ENCODE measurements at regions not wholly inside any gene's neighbourhood (a gene's known extent, or its start where the extent isn't known, plus 50 kb on each side); places are given as distances from the start of the nearest gene placed in this dataset.

GRCh38 chr15:95106801-95107200 lies 875.4 kb downstream of the MCTP2 start:
- Histone ChIP-seq H4K12ac (ENCODE audit: low read depth, low read length) (no peak overlapping the region), H3K9me3 (ENCODE audit: insufficient read depth, low read depth, low read length) (no peaks in the 10 kb centered on the region), H2BK120ac (ENCODE audit: insufficient read depth, low read length, poor library complexity) (no peak overlapping the region), H3K27ac (ENCODE audit: low read depth, low read length) (no peak overlapping the region), H3K27me3 (ENCODE audit: insufficient read depth, low read length) (no peaks in the 10 kb centered on the region), H2AK5ac (ENCODE audit: low read length) (no peak overlapping the region), H3K9ac (ENCODE audit: low read length) (no peak overlapping the region), H3K79me2 (ENCODE audit: control insufficient read depth, insufficient read depth, low read length, poor library complexity) (no peaks in the 10 kb centered on the region), H3K4me2 (ENCODE audit: low read length) (no peak overlapping the region), H3K4ac (ENCODE audit: low read depth, low read length) (no peak overlapping the region), H4K91ac (ENCODE audit: low read depth, low read length) (no peak overlapping the region), H4K8ac (ENCODE audit: low read depth, low read length) (no peak overlapping the region), H3K79me1 (ENCODE audit: low read length) (no peaks in the 10 kb centered on the region), H3K23ac (ENCODE audit: low read length) (no peak overlapping the region), H3K36me3 (ENCODE audit: control insufficient read depth in 1 of 2, insufficient read depth in 2 of 2, low read length in 2 of 2) (no peaks in the 10 kb centered on the region), H3K4me1 (ENCODE audit: control insufficient read depth in 1 of 2, insufficient read depth in 2 of 2, low read length in 2 of 2) (no peaks in the 10 kb centered on the region), H3K14ac (ENCODE audit: low read length) (no peak overlapping the region), H2BK12ac (ENCODE audit: low read length) (no peak overlapping the region), H3K18ac (ENCODE audit: low read length) (no peak overlapping the region), H2AFZ (ENCODE audit: insufficient read depth, low read length, poor library complexity) (no peak overlapping the region), H2BK5ac (ENCODE audit: low read depth, low read length, poor library complexity) (no peak overlapping the region), H3K4me3 (ENCODE audit: low read depth, low read length) (no peak overlapping the region)
- WGBS (ENCODE audit: extremely low coverage, insufficient coverage, insufficient read length) = no CpG with 5 or more reads among the region's 2 CpGs
- DNase-seq = no peak

- Histone ChIP-seq H3K27ac (ENCODE audit: low read depth, low read length) (no peak overlapping the region), H3K9ac (ENCODE audit: low read length) (no peak overlapping the region), H2BK120ac (ENCODE audit: insufficient read depth, low read length, poor library complexity) (no peak overlapping the region), H3K4ac (ENCODE audit: low read depth, low read length) (no peak overlapping the region), H3K79me1 (ENCODE audit: low read length) (no peaks in the 10 kb centered on the region), H3K9me3 (ENCODE audit: insufficient read depth, low read depth, low read length) (no peaks in the 10 kb centered on the region), H2AFZ (ENCODE audit: insufficient read depth, low read length, poor library complexity) (no peak overlapping the region), H2BK5ac (ENCODE audit: low read depth, low read length, poor library complexity) (no peak overlapping the region), H3K14ac (ENCODE audit: low read length) (no peak overlapping the region), H2AK5ac (ENCODE audit: low read length) (no peak overlapping the region), H3K4me2 (ENCODE audit: low read length) (no peak overlapping the region), H3K36me3 (ENCODE audit: control insufficient read depth in 1 of 2, insufficient read depth in 2 of 2, low read length in 2 of 2) (no peaks in the 10 kb centered on the region), H3K27me3 (ENCODE audit: insufficient read depth, low read length) (no peaks in the 10 kb centered on the region), H3K18ac (ENCODE audit: low read length) (no peak overlapping the region), H4K91ac (ENCODE audit: low read depth, low read length) (no peak overlapping the region), H3K4me3 (ENCODE audit: low read depth, low read length) (no peak overlapping the region), H3K23ac (ENCODE audit: low read length) (no peak overlapping the region), H3K4me1 (ENCODE audit: control insufficient read depth in 1 of 2, insufficient read depth in 2 of 2, low read length in 2 of 2) (no peaks in the 10 kb centered on the region), H4K8ac (ENCODE audit: low read depth, low read length) (no peak overlapping the region), H3K79me2 (ENCODE audit: control insufficient read depth, insufficient read depth, low read length, poor library complexity) (no peaks in the 10 kb centered on the region), H4K12ac (ENCODE audit: low read depth, low read length) (no peak overlapping the region), H2BK12ac (ENCODE audit: low read length) (no peak overlapping the region)
- no CpG with 5 or more reads among the region's 3 CpGs for WGBS (ENCODE audit: extremely low coverage, insufficient coverage, insufficient read length)
- no peak for DNase-seq
Measured at GRCh38 chr15:95108673-95109072, 877.3 kb downstream of the MCTP2 start.

GRCh38 chr15:95111969-95112368 lies 880.6 kb downstream of the MCTP2 start:
- Histone ChIP-seq H3K36me3 (ENCODE audit: control insufficient read depth in 1 of 2, insufficient read depth in 2 of 2, low read length in 2 of 2) (no peaks in the 10 kb centered on the region), H2BK12ac (ENCODE audit: low read length) (no peak overlapping the region), H3K4me2 (ENCODE audit: low read length) (no peak overlapping the region), H4K12ac (ENCODE audit: low read depth, low read length) (no peak overlapping the region), H3K79me1 (ENCODE audit: low read length) (no peaks in the 10 kb centered on the region), H2BK5ac (ENCODE audit: low read depth, low read length, poor library complexity) (no peak overlapping the region), H3K4me1 (ENCODE audit: control insufficient read depth in 1 of 2, insufficient read depth in 2 of 2, low read length in 2 of 2) (no peaks in the 10 kb centered on the region), H4K8ac (ENCODE audit: low read depth, low read length) (no peak overlapping the region), H4K91ac (ENCODE audit: low read depth, low read length) (no peak overlapping the region), H3K4ac (ENCODE audit: low read depth, low read length) (no peak overlapping the region), H3K9ac (ENCODE audit: low read length) (no peak overlapping the region), H3K27me3 (ENCODE audit: insufficient read depth, low read length) (no peaks in the 10 kb centered on the region), H3K9me3 (ENCODE audit: insufficient read depth, low read depth, low read length) (no peaks in the 10 kb centered on the region), H2AFZ (ENCODE audit: insufficient read depth, low read length, poor library complexity) (no peak overlapping the region), H3K27ac (ENCODE audit: low read depth, low read length) (no peak overlapping the region), H3K14ac (ENCODE audit: low read length) (no peak overlapping the region), H3K18ac (ENCODE audit: low read length) (no peak overlapping the region), H2BK120ac (ENCODE audit: insufficient read depth, low read length, poor library complexity) (no peak overlapping the region), H3K23ac (ENCODE audit: low read length) (no peak overlapping the region), H3K79me2 (ENCODE audit: control insufficient read depth, insufficient read depth, low read length, poor library complexity) (no peaks in the 10 kb centered on the region), H3K4me3 (ENCODE audit: low read depth, low read length) (no peak overlapping the region), H2AK5ac (ENCODE audit: low read length) (no peak overlapping the region)
- DNase-seq = no peak
- WGBS (ENCODE audit: extremely low coverage, insufficient coverage, insufficient read length) = no CpG with 5 or more reads among the region's 5 CpGs

GRCh38 chr15:95113041-95113440 lies 881.7 kb downstream of the MCTP2 start:
- no peak for DNase-seq
- Histone ChIP-seq H3K4me2 (ENCODE audit: low read length) (no peak overlapping the region), H3K9me3 (ENCODE audit: insufficient read depth, low read depth, low read length) (no peaks in the 10 kb centered on the region), H4K91ac (ENCODE audit: low read depth, low read length) (no peak overlapping the region), H3K79me1 (ENCODE audit: low read length) (no peaks in the 10 kb centered on the region), H4K12ac (ENCODE audit: low read depth, low read length) (no peak overlapping the region), H3K27me3 (ENCODE audit: insufficient read depth, low read length) (no peaks in the 10 kb centered on the region), H4K8ac (ENCODE audit: low read depth, low read length) (no peak overlapping the region), H2BK12ac (ENCODE audit: low read length) (no peak overlapping the region), H2AFZ (ENCODE audit: insufficient read depth, low read length, poor library complexity) (no peak overlapping the region), H3K79me2 (ENCODE audit: control insufficient read depth, insufficient read depth, low read length, poor library complexity) (no peaks in the 10 kb centered on the region), H2BK5ac (ENCODE audit: low read depth, low read length, poor library complexity) (no peak overlapping the region), H3K9ac (ENCODE audit: low read length) (no peak overlapping the region), H3K4ac (ENCODE audit: low read depth, low read length) (no peak overlapping the region), H3K14ac (ENCODE audit: low read length) (no peak overlapping the region), H3K36me3 (ENCODE audit: control insufficient read depth in 1 of 2, insufficient read depth in 2 of 2, low read length in 2 of 2) (no peaks in the 10 kb centered on the region), H2AK5ac (ENCODE audit: low read length) (no peak overlapping the region), H3K18ac (ENCODE audit: low read length) (no peak overlapping the region), H3K27ac (ENCODE audit: low read depth, low read length) (no peak overlapping the region), H3K4me3 (ENCODE audit: low read depth, low read length) (no peak overlapping the region), H3K23ac (ENCODE audit: low read length) (no peak overlapping the region), H2BK120ac (ENCODE audit: insufficient read depth, low read length, poor library complexity) (no peak overlapping the region), H3K4me1 (ENCODE audit: control insufficient read depth in 1 of 2, insufficient read depth in 2 of 2, low read length in 2 of 2) (no peaks in the 10 kb centered on the region)
- no CpG with 5 or more reads among the region's 1 CpG for WGBS (ENCODE audit: extremely low coverage, insufficient coverage, insufficient read length)

Data from trophoblast cell (in vitro differentiated cells and primary cell).